ENCODE measurements at regions not wholly inside any gene's neighbourhood (a gene's known extent, or its start where the extent isn't known, plus 50 kb on each side); places are given as distances from the start of the nearest gene placed in this dataset.
"Not testable (repeated sequence)": the region's sequence is repeated elsewhere in the genome, so short reads cannot be mapped to it uniquely, and the experiment has no call there.

DNA sequence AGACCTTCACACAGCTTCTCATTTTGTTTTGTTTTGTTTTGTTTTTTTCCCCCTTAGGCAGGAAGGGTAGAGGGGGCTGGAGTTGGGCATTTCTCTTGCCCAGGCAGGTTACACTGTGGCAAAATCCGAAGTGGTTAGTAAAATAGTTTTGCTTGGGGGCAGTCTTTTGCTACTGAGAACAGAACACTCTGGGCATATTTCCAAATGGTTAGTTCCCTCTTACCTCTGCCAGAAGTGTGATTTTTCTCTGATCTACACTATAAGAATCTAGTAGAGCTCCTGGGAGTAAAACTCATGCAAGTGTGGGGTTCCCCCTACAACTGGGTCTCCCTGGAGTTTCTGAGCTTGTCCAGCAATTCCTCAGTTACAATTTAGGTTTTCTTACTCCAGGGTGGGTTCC lies 61.7 kb downstream of the NPS start:
- no peak overlapping the region for H3K27ac Mint-ChIP-seq
- H3K4me3 Mint-ChIP-seq: no peak overlapping the region
- DNase-seq: no peak
- H3K36me3 Mint-ChIP-seq (ENCODE audit: low read depth): no peaks in the 10 kb centered on the region
- no peak for ATAC-seq
- no peaks in the 10 kb centered on the region for H3K4me1 Mint-ChIP-seq
- CTCF ChIA-PET: interaction anchor here (0.7 kb wide), 1 partner anchor 144 kb away, joined by 3 read pairs; no protein-coding TSS in a partner anchor
- H3K27me3 Mint-ChIP-seq: peaks cover 7% of the 10 kb centered on the region
- POLR2A ChIA-PET: no interaction called here
- intact Hi-C loops (cut with DNase I, micrococcal nuclease): no loop called here
- H3K9me3 Mint-ChIP-seq (ENCODE audit: low read depth): no peaks in the 10 kb centered on the region

DNA sequence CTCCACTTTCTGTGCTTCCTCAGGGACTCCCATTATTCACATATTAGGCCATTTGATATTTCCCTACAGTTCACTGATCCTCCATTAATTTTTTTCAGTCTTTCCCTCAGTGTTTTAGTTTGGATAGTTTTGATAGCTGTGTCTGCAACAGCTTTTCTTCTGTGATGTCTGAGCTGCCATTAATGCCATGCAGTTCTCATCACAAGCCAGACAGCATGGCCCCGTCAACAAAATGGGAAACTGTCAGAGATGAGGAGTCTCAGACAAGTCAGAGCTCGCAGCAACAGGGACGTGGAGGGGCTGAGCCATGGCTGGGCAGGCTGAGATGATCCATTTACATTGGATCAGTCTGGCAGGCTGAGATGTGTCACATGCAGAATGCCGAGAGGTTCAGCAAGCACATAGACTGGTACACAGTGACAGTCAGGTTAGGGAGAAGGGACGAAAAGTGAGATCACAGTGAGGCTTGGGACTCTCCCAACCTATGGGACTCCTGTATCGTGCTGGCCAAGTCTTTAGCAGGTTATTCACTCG lies 65.4 kb downstream of the NPS start:
- Mint-ChIP-seq H3K4me3 (no peak overlapping the region), H3K4me1 (no peaks in the 10 kb centered on the region), H3K27me3 (peaks cover 4% of the 10 kb centered on the region), H3K36me3 (ENCODE audit: low read depth) (no peaks in the 10 kb centered on the region), H3K27ac (no peak overlapping the region), H3K9me3 (ENCODE audit: low read depth) (no peaks in the 10 kb centered on the region)
- POLR2A ChIA-PET: no interaction called here
- DNase-seq (no peak), ATAC-seq (no peak)
- CTCF ChIA-PET: no interaction called here
- intact Hi-C loops (cut with DNase I, micrococcal nuclease): no loop called here

DNA sequence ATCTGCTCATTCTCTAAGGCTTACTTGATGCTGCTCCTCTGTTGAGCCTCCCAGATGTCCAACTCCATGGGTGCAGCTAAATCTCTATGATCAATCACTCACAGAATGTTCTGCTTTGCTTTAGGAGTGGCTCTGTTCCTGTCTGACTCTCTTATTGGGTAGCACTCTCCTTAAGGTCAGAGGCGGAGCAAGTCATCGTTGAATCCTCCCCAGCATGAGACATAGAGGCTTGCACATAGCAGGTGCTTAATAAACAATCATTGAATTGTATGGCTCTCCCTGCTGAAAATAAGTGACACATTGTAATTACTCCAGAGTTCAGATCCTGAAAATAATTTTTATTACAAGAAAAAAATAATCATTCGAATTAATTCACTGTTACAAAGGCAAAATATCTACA lies 69.7 kb downstream of the NPS start:
- ChIA-PET POLR2A (no interaction called here), CTCF (no interaction called here)
- Mint-ChIP-seq H3K36me3 (ENCODE audit: low read depth) (no peaks in the 10 kb centered on the region), H3K27ac (no peak overlapping the region), H3K4me1 (no peaks in the 10 kb centered on the region), H3K27me3 (no peaks in the 10 kb centered on the region), H3K9me3 (ENCODE audit: low read depth) (no peaks in the 10 kb centered on the region), H3K4me3 (no peak overlapping the region)
- DNase-seq (no peak), ATAC-seq (no peak)
- intact Hi-C loops (cut with DNase I, micrococcal nuclease): no loop called here

DNA sequence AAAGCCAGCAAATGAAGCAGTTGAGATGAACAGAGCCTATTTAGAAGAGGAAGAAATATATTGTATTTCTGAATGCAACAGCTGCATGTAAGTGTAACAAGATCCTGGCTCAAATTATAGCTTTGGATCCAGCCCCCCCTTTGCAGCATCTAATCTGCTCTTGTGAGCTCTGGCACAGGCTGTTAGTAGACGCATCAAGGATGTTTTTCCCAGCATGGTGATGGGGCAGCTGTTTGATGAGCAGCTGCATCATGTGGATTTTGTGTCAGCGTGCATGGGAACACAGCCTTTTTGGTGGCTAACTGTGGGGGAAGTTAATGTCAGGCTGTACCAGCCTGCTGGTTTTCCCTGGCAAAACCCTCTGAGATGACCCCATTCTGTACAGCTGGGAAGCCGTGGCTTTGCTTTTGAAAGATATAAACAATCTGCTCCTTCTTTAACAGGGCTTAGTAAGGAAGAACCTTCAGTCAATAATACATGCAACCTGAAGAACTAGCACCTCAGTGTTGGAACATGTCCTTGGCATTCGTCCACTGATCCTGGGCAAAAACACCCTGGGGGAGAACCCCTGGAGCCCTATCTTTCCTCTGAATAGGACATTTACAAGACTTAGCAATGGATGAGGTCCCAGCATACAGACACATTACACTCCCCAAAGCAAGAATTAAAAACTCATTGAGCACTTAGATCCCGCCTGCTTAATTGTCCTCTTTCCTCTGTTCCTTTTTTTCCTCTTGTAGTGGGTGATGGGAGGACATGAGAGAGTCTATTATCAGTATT lies 70.6 kb downstream of the NPS start:
- intact Hi-C loops (cut with DNase I, micrococcal nuclease): no loop called here
- POLR2A ChIA-PET: no interaction called here
- CTCF ChIA-PET: no interaction called here
- H3K27me3 Mint-ChIP-seq: no peaks in the 10 kb centered on the region
- no peaks in the 10 kb centered on the region for H3K36me3 Mint-ChIP-seq (ENCODE audit: low read depth)
- H3K4me1 Mint-ChIP-seq: no peaks in the 10 kb centered on the region
- DNase-seq (no peak), ATAC-seq (no peak)
- H3K27ac Mint-ChIP-seq: no peak overlapping the region
- no peak overlapping the region for H3K4me3 Mint-ChIP-seq
- H3K9me3 Mint-ChIP-seq (ENCODE audit: low read depth): no peaks in the 10 kb centered on the region

DNA sequence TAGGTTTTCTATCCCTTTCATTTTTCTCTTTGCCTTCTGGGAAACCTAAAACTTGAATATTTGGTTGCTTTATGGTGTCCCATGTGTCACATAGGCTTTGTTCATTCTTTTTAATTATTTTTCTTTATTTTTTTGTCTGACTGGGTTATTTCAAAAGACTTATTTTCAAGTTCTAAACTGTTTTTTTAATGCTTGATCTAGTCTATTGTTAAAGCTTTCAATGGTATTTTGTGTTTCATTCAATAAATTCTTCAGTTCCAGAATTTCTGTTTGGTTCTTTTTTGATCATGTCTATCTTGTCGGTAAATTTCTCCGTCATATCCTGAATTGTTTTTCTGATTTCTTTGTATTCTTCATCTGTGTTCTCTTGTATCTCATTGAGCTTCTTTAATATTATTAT lies 86.8 kb downstream of the NPS start:
- H3K4me1 Mint-ChIP-seq: no peaks in the 10 kb centered on the region
- no peaks in the 10 kb centered on the region for H3K36me3 Mint-ChIP-seq (ENCODE audit: low read depth)
- H3K9me3 Mint-ChIP-seq (ENCODE audit: low read depth): peaks cover 27% of the 10 kb centered on the region
- H3K4me3 Mint-ChIP-seq: no peak overlapping the region
- DNase-seq (no peak), ATAC-seq (no peak)
- ChIA-PET POLR2A (no interaction called here), CTCF (no interaction called here)
- intact Hi-C loops (cut with DNase I, micrococcal nuclease): no loop called here
- H3K27ac Mint-ChIP-seq: no peak overlapping the region
- no peaks in the 10 kb centered on the region for H3K27me3 Mint-ChIP-seq

DNA sequence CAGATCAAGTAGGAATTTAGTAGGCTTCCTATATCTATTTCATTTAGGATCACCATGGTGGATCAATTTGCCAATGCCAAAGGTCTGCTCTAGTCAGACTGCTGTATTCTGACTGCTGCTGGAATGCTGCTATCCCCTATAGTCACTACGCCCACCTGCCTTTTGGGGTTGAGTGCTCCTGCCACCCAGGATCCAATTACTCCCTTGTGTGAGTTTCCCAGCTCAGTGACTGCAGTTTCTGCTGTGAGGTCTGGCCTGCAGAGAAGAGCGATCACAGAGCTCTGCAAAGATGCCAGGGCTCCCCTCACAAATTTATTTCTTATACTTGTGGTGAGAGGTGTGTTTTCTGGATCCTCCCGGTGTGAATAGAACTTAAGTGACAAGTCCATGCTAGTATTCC lies 88.1 kb upstream of the FOXI2 start:
- no peak for ATAC-seq
- no peak for DNase-seq
- Mint-ChIP-seq H3K4me1 (no peaks in the 10 kb centered on the region), H3K9me3 (ENCODE audit: low read depth) (no peaks in the 10 kb centered on the region), H3K36me3 (ENCODE audit: low read depth) (no peaks in the 10 kb centered on the region), H3K4me3 (no peak overlapping the region), H3K27me3 (no peaks in the 10 kb centered on the region), H3K27ac (no peak overlapping the region)
- ChIA-PET POLR2A (no interaction called here), CTCF (no interaction called here)
- intact Hi-C loops (cut with DNase I, micrococcal nuclease): no loop called here

DNA sequence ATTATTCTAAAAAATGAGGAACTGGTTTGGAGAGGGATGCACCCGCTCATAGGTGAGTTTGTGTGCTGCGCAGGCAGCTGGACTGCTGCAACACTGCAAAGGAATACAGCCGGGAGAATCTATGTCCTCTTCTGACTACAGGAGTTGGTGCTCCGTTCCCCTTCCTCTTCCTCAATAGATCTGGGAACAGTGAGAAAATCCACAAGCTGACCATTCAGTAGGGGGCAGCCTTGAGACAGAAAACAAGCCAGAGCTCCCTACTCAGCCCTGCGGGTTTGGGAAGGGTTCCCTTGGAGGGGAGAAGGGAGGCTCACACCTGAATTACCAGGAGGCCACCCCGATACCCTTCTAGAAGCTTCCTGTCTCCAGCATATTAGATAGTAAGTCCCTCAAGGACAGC lies 87.3 kb upstream of the FOXI2 start:
- Mint-ChIP-seq H3K4me3 (no peak overlapping the region), H3K27ac (no peak overlapping the region), H3K4me1 (no peaks in the 10 kb centered on the region), H3K27me3 (no peaks in the 10 kb centered on the region), H3K9me3 (ENCODE audit: low read depth) (no peaks in the 10 kb centered on the region), H3K36me3 (ENCODE audit: low read depth) (no peaks in the 10 kb centered on the region)
- ATAC-seq: no peak
- ChIA-PET CTCF (no interaction called here), POLR2A (no interaction called here)
- intact Hi-C loops (cut with DNase I, micrococcal nuclease): no loop called here
- DNase-seq: peak; percentile 9

DNA sequence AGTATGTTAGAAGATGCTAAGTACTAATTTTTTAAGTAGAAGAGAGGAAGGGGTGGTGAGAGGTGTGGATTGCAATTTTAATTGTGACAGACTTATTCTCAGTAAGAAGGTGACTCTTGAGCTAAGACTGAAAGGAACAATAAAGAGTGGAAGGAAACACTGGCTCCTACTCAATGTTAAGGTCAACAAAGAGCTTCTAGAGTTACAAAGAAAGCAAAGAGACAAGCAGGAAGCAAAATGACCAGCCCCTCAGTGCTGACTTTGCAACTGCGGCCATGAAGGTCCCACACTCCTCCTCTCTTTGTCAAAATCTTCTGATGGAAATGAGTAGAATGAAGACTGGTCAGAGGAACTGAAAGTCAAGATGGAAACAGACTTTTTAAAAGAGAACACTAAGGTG lies 79.9 kb upstream of the FOXI2 start:
- CTCF ChIA-PET: interaction anchor here (1.2 kb wide), 1 partner anchor 197 kb away, joined by 4 read pairs; no protein-coding TSS in a partner anchor
- intact Hi-C loops (cut with DNase I, micrococcal nuclease): no loop called here
- POLR2A ChIA-PET: no interaction called here
- Mint-ChIP-seq H3K4me3 (no peak overlapping the region), H3K27ac (no peak overlapping the region), H3K27me3 (no peaks in the 10 kb centered on the region), H3K36me3 (ENCODE audit: low read depth) (no peaks in the 10 kb centered on the region), H3K9me3 (ENCODE audit: low read depth) (no peaks in the 10 kb centered on the region), H3K4me1 (no peaks in the 10 kb centered on the region)
- no peak for ATAC-seq
- DNase-seq: no peak

DNA sequence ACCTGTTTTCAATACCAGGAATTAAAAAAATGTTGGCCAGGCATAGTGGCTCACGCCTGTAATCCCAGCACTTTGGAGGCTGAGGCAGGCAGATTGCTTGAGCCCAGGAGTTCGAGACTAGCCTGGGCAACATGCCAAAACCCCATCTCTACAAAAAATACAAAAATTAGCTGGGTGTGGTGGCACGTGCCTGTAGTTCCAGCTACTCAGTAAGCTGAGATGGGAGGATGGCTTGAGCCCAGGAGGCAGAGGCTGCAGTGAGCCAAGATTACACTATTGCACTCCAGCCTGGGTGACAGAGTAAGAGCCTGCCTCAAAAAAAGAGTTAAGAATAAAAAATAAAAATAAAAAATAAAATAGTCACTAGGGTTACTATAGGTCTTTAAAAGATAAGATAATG lies 60.6 kb upstream of the FOXI2 start:
- CTCF ChIA-PET; ATAC-seq; H3K9me3 Mint-ChIP-seq (ENCODE audit: low read depth); H3K4me1 Mint-ChIP-seq; H3K27me3 Mint-ChIP-seq; intact Hi-C loops (cut with DNase I, micrococcal nuclease); H3K36me3 Mint-ChIP-seq (ENCODE audit: low read depth); H3K4me3 Mint-ChIP-seq; DNase-seq; H3K27ac Mint-ChIP-seq; POLR2A ChIA-PET: not testable (repeated sequence)

DNA sequence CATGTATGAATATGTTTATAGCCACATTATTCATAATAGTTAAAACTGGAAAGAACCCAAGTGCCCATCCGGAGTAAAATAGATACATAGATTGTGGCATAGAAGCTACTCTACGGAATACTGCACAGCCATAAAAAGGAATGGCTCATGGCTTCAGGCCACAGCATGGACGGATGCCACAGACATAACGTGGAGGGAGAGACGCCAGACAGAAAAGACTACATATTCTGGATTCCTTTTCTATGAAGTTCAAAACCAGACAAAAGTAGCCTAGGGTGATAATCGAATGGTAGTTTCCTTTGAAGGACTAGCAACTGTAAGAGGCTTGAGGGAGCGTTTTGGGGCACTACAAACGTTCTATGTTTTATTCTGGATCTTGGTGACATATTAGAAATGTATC lies 58.9 kb upstream of the FOXI2 start:
- ATAC-seq: no peak
- Mint-ChIP-seq H3K27ac (no peak overlapping the region), H3K9me3 (ENCODE audit: low read depth) (no peaks in the 10 kb centered on the region), H3K4me3 (no peak overlapping the region), H3K4me1 (no peaks in the 10 kb centered on the region), H3K36me3 (ENCODE audit: low read depth) (no peaks in the 10 kb centered on the region), H3K27me3 (no peaks in the 10 kb centered on the region)
- CTCF ChIA-PET: interaction anchor here (0.5 to 1.9 kb wide), 3 partner anchors 9 to 176 kb away, joined by 3 to 4 read pairs (median 3); no protein-coding TSS in a partner anchor
- POLR2A ChIA-PET: no interaction called here
- intact Hi-C loops (cut with DNase I, micrococcal nuclease): no loop called here
- DNase-seq: no peak

DNA sequence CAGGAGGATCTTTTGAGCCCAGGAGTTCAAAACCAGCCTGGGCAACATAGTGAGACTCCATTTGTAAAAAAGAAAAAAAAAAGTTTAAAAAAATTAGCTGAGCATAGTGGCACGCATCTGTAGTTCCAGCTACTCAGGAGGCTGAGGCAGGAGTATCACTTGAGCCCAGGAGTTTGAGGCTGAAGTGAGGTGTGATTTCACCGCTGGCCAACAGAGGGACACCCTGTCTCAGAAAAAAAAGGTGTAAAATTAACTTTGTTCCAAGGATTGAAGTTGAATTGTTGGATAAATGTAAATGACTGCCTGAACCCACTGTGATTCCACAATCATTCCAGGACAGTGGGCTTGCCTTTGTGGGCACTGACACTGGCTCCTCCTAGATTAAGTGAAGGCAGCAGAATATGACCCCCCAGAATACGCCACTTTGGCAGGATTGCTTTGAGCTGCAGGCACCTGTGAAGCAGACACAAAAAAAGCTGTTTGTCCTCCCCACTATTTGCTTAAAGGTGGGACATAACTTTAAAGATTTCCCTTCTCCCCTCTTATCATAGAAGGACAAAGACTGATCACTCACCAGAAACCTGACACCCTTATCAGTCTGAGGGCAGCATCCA lies 57.2 kb upstream of the FOXI2 start:
- no peak for DNase-seq
- CTCF ChIA-PET: interaction anchor here (0.6 to 1.9 kb wide), 3 partner anchors 12 to 334 kb away, joined by 3 to 4 read pairs (median 3); no protein-coding TSS in a partner anchor
- intact Hi-C loops (cut with DNase I, micrococcal nuclease): no loop called here
- H3K9me3 Mint-ChIP-seq (ENCODE audit: low read depth): no peaks in the 10 kb centered on the region
- POLR2A ChIA-PET: no interaction called here
- no peak overlapping the region for H3K4me3 Mint-ChIP-seq
- no peak overlapping the region for H3K27ac Mint-ChIP-seq
- ATAC-seq: no peak
- H3K36me3 Mint-ChIP-seq (ENCODE audit: low read depth): no peaks in the 10 kb centered on the region
- H3K4me1 Mint-ChIP-seq: no peaks in the 10 kb centered on the region
- no peaks in the 10 kb centered on the region for H3K27me3 Mint-ChIP-seq
